H9 (cell line): ENCODE measurements at regions not wholly inside any gene's neighbourhood (a gene's known extent, or its start where the extent isn't known, plus 50 kb on each side); places are given as distances from the start of the nearest gene placed in this dataset.

Source experiments
- DNase-seq: peaks from one replicate; pipeline ENCODE4 v3.0.0-alpha.2; 2017
- H2AFZ ChIP-seq: one replicate; pipeline ENCODE4 v1.6.1; 2013; ENCODE audit warnings: mild to moderate bottlenecking, low read length, control low read depth, moderate library complexity
- H2AK5ac ChIP-seq: 2 replicates; pipeline ENCODE4 v1.6.1; 2013; ENCODE audit warnings: low read length, control low read depth, mixed read lengths; ENCODE audit not compliant: insufficient read length
- H2BK120ac ChIP-seq: one replicate; pipeline ENCODE4 v1.6.1; 2013; ENCODE audit warnings: low read depth, mild to moderate bottlenecking, low read length, control low read depth, inconsistent platforms; ENCODE audit not compliant: poor library complexity, severe bottlenecking
- H2BK12ac ChIP-seq: 2 replicates; pipeline ENCODE4 v1.6.1; 2013; ENCODE audit warnings: low read length, control low read depth, mixed read lengths, low read depth; ENCODE audit not compliant: insufficient read length
- H2BK15ac ChIP-seq: 2 replicates; pipeline ENCODE4 v1.6.1; 2013; ENCODE audit warnings: low read depth, low read length, control low read depth
- H2BK20ac ChIP-seq: one replicate; pipeline ENCODE4 v1.6.1; 2013; ENCODE audit warnings: low read depth, mild to moderate bottlenecking, low read length, control low read depth, inconsistent platforms; ENCODE audit not compliant: poor library complexity, severe bottlenecking
- H2BK5ac ChIP-seq: 2 replicates; pipeline ENCODE4 v1.6.1; 2013; ENCODE audit warnings: low read length, control low read depth, mixed read lengths; ENCODE audit not compliant: insufficient read length
- H3K14ac ChIP-seq: 2 replicates; pipeline ENCODE4 v1.6.1; 2013; ENCODE audit warnings: low read length, control low read depth; ENCODE audit not compliant: insufficient read depth
- H3K18ac ChIP-seq: 2 replicates; pipeline ENCODE4 v1.6.1; 2013; ENCODE audit warnings: low read depth, mild to moderate bottlenecking, mixed read lengths, low read length, control low read depth; ENCODE audit not compliant: insufficient read length
- H3K23ac ChIP-seq: 2 replicates; pipeline ENCODE4 v1.6.1; 2013; ENCODE audit warnings: low read length, control low read depth, mixed read lengths, low read depth; ENCODE audit not compliant: insufficient read length
- H3K23me2 ChIP-seq: 2 replicates; pipeline ENCODE4 v1.6.1; 2013; ENCODE audit warnings: low read depth, mild to moderate bottlenecking, mixed read lengths, low read length, control low read depth; ENCODE audit not compliant: insufficient read length, poor library complexity, severe bottlenecking
- H3K27ac ChIP-seq: 2 replicates; pipeline ENCODE4 v1.5.1; 2013; ENCODE audit warnings: low read length, control low read depth, mixed read lengths, low read depth; ENCODE audit not compliant: insufficient read length
- H3K27me3 ChIP-seq: 2 replicates; pipeline ENCODE4 v1.6.1; 2013; ENCODE audit warnings: low read length, control low read depth, inconsistent platforms; ENCODE audit not compliant: insufficient read depth
- H3K4ac ChIP-seq: 2 replicates; pipeline ENCODE4 v1.6.1; 2013; ENCODE audit warnings: low read depth, mild to moderate bottlenecking, control low read depth, inconsistent platforms, low read length, moderate library complexity
- H3K4me1 ChIP-seq: 2 replicates; pipeline ENCODE4 v1.6.1; 2013; ENCODE audit warnings: low read length, control low read depth, inconsistent platforms; ENCODE audit not compliant: insufficient read depth
- H3K4me2 ChIP-seq: 2 replicates; pipeline ENCODE4 v1.6.1; 2013; ENCODE audit warnings: low read length, control low read depth, mixed read lengths; ENCODE audit not compliant: insufficient read length, insufficient read depth
- H3K56ac ChIP-seq: 2 replicates; pipeline ENCODE4 v1.6.1; 2013; ENCODE audit warnings: low read depth, mild to moderate bottlenecking, mixed read lengths, low read length, control low read depth; ENCODE audit not compliant: insufficient read length
- H3K79me1 ChIP-seq: 2 replicates; pipeline ENCODE4 v1.6.1; 2013; ENCODE audit warnings: low read depth, mild to moderate bottlenecking, moderate library complexity, low read length, control low read depth, inconsistent platforms; ENCODE audit not compliant: insufficient read depth, poor library complexity, severe bottlenecking
- H3K79me2 ChIP-seq: 2 replicates; pipeline ENCODE4 v1.6.1; 2013; ENCODE audit warnings: low read length, control low read depth, inconsistent platforms; ENCODE audit not compliant: insufficient read depth
- H3K9ac ChIP-seq: 2 replicates; pipeline ENCODE4 v1.6.1; 2013; ENCODE audit warnings: low read length, control low read depth, mixed read lengths; ENCODE audit not compliant: insufficient read length; ENCODE audit errors: extremely low read depth
- H3K9me3 ChIP-seq: one replicate; pipeline ENCODE4 v1.6.1; 2013; ENCODE audit warnings: low read depth, low read length, inconsistent platforms; ENCODE audit not compliant: control insufficient read depth
- H3T11ph ChIP-seq: one replicate; pipeline ENCODE4 v1.6.1; 2013; ENCODE audit warnings: mild to moderate bottlenecking, low read length, control low read depth, inconsistent platforms
- H4K20me1 ChIP-seq: one replicate; pipeline ENCODE4 v1.6.1; 2013; ENCODE audit not compliant: control insufficient read depth, insufficient read length, insufficient read depth
- H4K5ac ChIP-seq: 2 replicates; pipeline ENCODE4 v1.6.1; 2013; ENCODE audit warnings: low read depth, mild to moderate bottlenecking, mixed read lengths, low read length, control low read depth; ENCODE audit not compliant: insufficient read length
- H4K8ac ChIP-seq: replicated peaks from 2 replicates; pipeline ENCODE4 v1.6.1; 2013; ENCODE audit warnings: low read length, control low read depth, mixed read lengths, low read depth; ENCODE audit not compliant: insufficient read length
- H4K91ac ChIP-seq: 2 replicates; pipeline ENCODE4 v1.6.1; 2013; ENCODE audit warnings: low read depth, mild to moderate bottlenecking, moderate library complexity, mixed read lengths, low read length, control low read depth; ENCODE audit not compliant: insufficient read length
- H3K27ac Mint-ChIP-seq, 3 experiments: 2 replicates in 2 of 3; 3 replicates in 1 of 3; pipeline ENCODE4 v1.8.0; 2020 to 2021; ENCODE audit warnings: mixed read lengths in 3 of 3, mild to moderate bottlenecking in 1 of 3, moderate library complexity in 1 of 3
- H3K27me3 Mint-ChIP-seq: 2 replicates; pipeline ENCODE4 v1.8.0; 2021; ENCODE audit warnings: low read depth, mild to moderate bottlenecking, moderate library complexity, mixed read lengths
- H3K36me3 Mint-ChIP-seq, 3 experiments: 2 replicates in 2 of 3; 3 replicates in 1 of 3; pipeline ENCODE4 v1.8.0; 2020 to 2021; ENCODE audit warnings: low read depth in 3 of 3, mixed read lengths in 3 of 3; ENCODE audit not compliant: insufficient read depth in 1 of 3
- H3K4me1 Mint-ChIP-seq, 2 experiments: 2 replicates each; pipeline ENCODE4 v1.8.0; 2020; ENCODE audit warnings: mixed read lengths in 2 of 2
- H3K4me3 Mint-ChIP-seq, 2 experiments: 2 replicates in 1 of 2; 3 replicates in 1 of 2; pipeline ENCODE4 v1.8.0; 2020 to 2021; ENCODE audit warnings: mild to moderate bottlenecking in 2 of 2, mixed read lengths in 2 of 2, moderate library complexity in 1 of 2
- H3K9me3 Mint-ChIP-seq, 2 experiments: 2 replicates in 1 of 2; 3 replicates in 1 of 2; pipeline ENCODE4 v1.8.0; 2020; ENCODE audit warnings: mild to moderate bottlenecking in 2 of 2, mixed read lengths in 2 of 2, moderate library complexity in 1 of 2
- WGBS: extraction: QIAGEN DNeasy Blood & Tissue Kit; methylation state at CpG from one replicate; pipeline ENCODE4 v1.1.7; 2013; ENCODE audit warnings: missing lambda C conversion rate, low lambda C conversion rate, mixed read lengths; ENCODE audit not compliant: insufficient read length; ENCODE audit errors: extremely low coverage; 5-methylcytosine and 5-hydroxymethylcytosine counted together
- TF ChIP-seq, protein P1 (sequence below): fragments of 200-600 bp; sonication (generic); conservative IDR thresholded peaks from 3 replicates; pipeline ENCODE4 v1.8.0; 2021; ENCODE audit warnings: antibody characterized with exemption, mild to moderate bottlenecking

DNA sequence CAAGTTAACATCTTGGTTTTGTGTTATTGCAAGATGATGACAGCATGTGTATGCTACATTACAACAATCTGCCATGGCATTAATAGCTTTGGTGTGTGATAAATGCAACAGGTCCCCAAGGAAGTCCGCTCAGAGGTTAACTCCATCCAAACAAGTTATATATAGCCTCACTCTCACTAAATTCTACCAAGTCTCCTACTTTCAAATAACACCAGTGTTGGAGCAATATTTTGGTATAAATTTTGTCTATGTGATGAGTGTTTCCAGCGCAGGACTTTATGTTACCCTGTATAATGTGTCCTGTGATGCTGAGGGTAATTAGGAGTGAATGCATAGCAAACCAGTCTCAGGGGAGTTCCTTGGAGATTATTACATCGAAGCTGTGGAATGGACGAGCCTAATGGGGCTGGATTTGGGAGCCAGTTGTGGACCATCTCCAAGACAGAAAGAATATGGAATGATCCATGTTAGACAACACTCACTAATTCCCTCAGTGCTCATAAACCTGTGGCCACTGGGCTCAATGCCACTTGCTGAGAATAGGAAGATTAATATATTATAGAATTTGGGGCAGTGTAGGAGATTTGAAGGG is 127.6 kb upstream of the CXCL12 start:
- H2AK5ac ChIP-seq, result no peak overlapping the region
- WGBS, result no CpG with 5 or more reads among the region's 4 CpGs
- no peaks in the 10 kb centered on the region for H3K79me1 ChIP-seq
- no peak overlapping the region for H2BK20ac ChIP-seq
- H3K23me2 ChIP-seq, result no peaks in the 10 kb centered on the region
- no peaks in the 10 kb centered on the region for H3K4me1 Mint-ChIP-seq
- no peak overlapping the region for H4K5ac ChIP-seq
- no peak overlapping the region for H2BK12ac ChIP-seq
- no peaks in the 10 kb centered on the region for H3K36me3 Mint-ChIP-seq
- no peak overlapping the region for H4K91ac ChIP-seq
- H3K27ac Mint-ChIP-seq, result no peak overlapping the region
- no peaks in the 10 kb centered on the region for H4K20me1 ChIP-seq
- H3K9me3 ChIP-seq, result no peaks in the 10 kb centered on the region
- H2AFZ ChIP-seq, result no peak overlapping the region
- H3K4ac ChIP-seq, result no peak overlapping the region
- H3T11ph ChIP-seq, result no peak overlapping the region
- H3K79me2 ChIP-seq, result no peaks in the 10 kb centered on the region
- TF ChIP-seq, protein P1, sequence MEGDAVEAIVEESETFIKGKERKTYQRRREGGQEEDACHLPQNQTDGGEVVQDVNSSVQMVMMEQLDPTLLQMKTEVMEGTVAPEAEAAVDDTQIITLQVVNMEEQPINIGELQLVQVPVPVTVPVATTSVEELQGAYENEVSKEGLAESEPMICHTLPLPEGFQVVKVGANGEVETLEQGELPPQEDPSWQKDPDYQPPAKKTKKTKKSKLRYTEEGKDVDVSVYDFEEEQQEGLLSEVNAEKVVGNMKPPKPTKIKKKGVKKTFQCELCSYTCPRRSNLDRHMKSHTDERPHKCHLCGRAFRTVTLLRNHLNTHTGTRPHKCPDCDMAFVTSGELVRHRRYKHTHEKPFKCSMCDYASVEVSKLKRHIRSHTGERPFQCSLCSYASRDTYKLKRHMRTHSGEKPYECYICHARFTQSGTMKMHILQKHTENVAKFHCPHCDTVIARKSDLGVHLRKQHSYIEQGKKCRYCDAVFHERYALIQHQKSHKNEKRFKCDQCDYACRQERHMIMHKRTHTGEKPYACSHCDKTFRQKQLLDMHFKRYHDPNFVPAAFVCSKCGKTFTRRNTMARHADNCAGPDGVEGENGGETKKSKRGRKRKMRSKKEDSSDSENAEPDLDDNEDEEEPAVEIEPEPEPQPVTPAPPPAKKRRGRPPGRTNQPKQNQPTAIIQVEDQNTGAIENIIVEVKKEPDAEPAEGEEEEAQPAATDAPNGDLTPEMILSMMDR, result no peak
- no peak overlapping the region for H2BK120ac ChIP-seq
- peaks cover 1% of the 10 kb centered on the region; the same call in 1 of the 2 replicates for H3K27me3 Mint-ChIP-seq
- H3K14ac ChIP-seq, result no peak overlapping the region
- no peak overlapping the region for H2BK5ac ChIP-seq
- H3K23ac ChIP-seq, result no peak overlapping the region
- H3K4me1 ChIP-seq, result no peaks in the 10 kb centered on the region
- no peak overlapping the region for H3K56ac ChIP-seq
- H4K8ac ChIP-seq, result no peak overlapping the region
- no peak overlapping the region for H3K27ac ChIP-seq
- H3K4me3 Mint-ChIP-seq, result no peak overlapping the region
- H3K9me3 Mint-ChIP-seq, result no peaks in the 10 kb centered on the region; a peak in 1 of 5 replicates
- no peak overlapping the region for H3K18ac ChIP-seq
- no peak overlapping the region for H2BK15ac ChIP-seq
- no peak for DNase-seq
- H3K27me3 ChIP-seq, result no peaks in the 10 kb centered on the region
- H3K4me2 ChIP-seq, result no peak overlapping the region
- H3K9ac ChIP-seq, result no peak overlapping the region
